ENCODE measurements at regions not wholly inside any gene's neighbourhood (a gene's known extent, or its start where the extent isn't known, plus 50 kb on each side); places are given as distances from the start of the nearest gene placed in this dataset.

GRCh38 chr9:73056245-73056644 is 95.4 kb upstream of the ANXA1 start:
- intact Hi-C loops (cut with DNase I; ENCODE audit: low total_unique reads): no loop called here

GRCh38 chr9:73054091-73054490 is 97.6 kb upstream of the ANXA1 start:
- Histone ChIP-seq H3K36me3 (no peaks in the 10 kb centered on the region), H3K4me3 (no peak overlapping the region), H3K9me3 (no peaks in the 10 kb centered on the region), H3K27ac (no peak overlapping the region), H3K4me1 (no peaks in the 10 kb centered on the region), H3K27me3 (no peaks in the 10 kb centered on the region)
- DNase-seq (ENCODE audit: low spot score in 2 of 2): no peak
- intact Hi-C loops (cut with DNase I; ENCODE audit: low total_unique reads): no loop called here
- TF ChIP-seq POLR2A (IDR thresholded peaks at IDR 0.05) (no peak), POLR2AphosphoS5 (IDR thresholded peaks at IDR 0.05) (no peak)

More at GRCh38 chr9:73056245-73056644, 95.4 kb upstream of the ANXA1 start:
- Histone ChIP-seq H3K36me3 (no peaks in the 10 kb centered on the region), H3K27ac (no peak overlapping the region), H3K27me3 (no peaks in the 10 kb centered on the region), H3K9me3 (no peaks in the 10 kb centered on the region), H3K4me3 (no peak overlapping the region), H3K4me1 (no peaks in the 10 kb centered on the region)
- no peak for DNase-seq (ENCODE audit: low spot score in 2 of 2)
- TF ChIP-seq CTCF (IDR thresholded peaks at IDR 0.05): no peak
- no peak for TF ChIP-seq POLR2A (IDR thresholded peaks at IDR 0.05)
- no peak for TF ChIP-seq POLR2AphosphoS5 (IDR thresholded peaks at IDR 0.05)

- H3K27me3 ChIP-seq: no peaks in the 10 kb centered on the region
- H3K27ac ChIP-seq: no peak overlapping the region
- H3K4me3 ChIP-seq: no peak overlapping the region
- H3K36me3 ChIP-seq: no peaks in the 10 kb centered on the region
- no peaks in the 10 kb centered on the region for H3K4me1 ChIP-seq
- TF ChIP-seq POLR2AphosphoS5 (IDR thresholded peaks at IDR 0.05): no peak
- TF ChIP-seq POLR2A (IDR thresholded peaks at IDR 0.05): no peak
- TF ChIP-seq CTCF (IDR thresholded peaks at IDR 0.05): no peak
- no peaks in the 10 kb centered on the region for H3K9me3 ChIP-seq
- DNase-seq (ENCODE audit: low spot score in 2 of 2): no peak
- intact Hi-C loops (cut with DNase I; ENCODE audit: low total_unique reads): no loop called here
Observed at GRCh38 chr9:73053543-73053942, 98.1 kb upstream of the ANXA1 start.

DNA sequence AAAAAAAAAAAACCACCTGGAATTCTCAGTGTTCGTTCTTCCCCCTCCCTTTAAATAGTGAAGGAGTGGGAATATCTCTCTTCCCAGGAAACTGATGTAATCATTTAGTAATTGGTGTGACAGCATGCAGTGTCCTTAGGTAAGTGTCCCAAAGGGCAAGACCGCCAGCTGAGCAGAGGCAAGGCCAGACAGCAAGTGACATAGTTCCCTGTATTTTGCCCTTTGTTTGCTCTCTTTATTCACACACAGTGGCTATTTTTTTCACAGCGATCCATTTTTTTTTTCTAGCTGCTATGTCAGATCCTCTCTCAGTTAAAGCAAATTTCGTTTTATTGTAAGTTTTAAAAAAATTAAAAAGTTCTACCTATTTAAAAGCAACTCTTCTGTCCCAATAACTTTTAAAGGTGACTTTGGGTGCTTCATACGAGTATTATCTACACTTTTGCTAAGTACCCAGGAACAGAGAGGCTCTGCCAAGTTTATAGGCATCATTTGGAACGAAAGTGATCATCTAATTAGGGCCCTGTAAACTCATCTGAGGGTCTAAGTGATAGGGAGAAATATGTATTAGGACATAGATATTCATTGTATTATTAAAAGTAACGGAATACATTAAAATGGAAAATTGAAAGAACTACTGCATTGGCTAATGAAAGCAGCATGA is 98.2 kb upstream of the ALDH1A1 start:
- no peak overlapping the region for H3K27ac ChIP-seq
- TF ChIP-seq POLR2A (IDR thresholded peaks at IDR 0.05) (no peak), POLR2AphosphoS5 (IDR thresholded peaks at IDR 0.05) (no peak), CTCF (IDR thresholded peaks at IDR 0.05) (no peak)

DNA sequence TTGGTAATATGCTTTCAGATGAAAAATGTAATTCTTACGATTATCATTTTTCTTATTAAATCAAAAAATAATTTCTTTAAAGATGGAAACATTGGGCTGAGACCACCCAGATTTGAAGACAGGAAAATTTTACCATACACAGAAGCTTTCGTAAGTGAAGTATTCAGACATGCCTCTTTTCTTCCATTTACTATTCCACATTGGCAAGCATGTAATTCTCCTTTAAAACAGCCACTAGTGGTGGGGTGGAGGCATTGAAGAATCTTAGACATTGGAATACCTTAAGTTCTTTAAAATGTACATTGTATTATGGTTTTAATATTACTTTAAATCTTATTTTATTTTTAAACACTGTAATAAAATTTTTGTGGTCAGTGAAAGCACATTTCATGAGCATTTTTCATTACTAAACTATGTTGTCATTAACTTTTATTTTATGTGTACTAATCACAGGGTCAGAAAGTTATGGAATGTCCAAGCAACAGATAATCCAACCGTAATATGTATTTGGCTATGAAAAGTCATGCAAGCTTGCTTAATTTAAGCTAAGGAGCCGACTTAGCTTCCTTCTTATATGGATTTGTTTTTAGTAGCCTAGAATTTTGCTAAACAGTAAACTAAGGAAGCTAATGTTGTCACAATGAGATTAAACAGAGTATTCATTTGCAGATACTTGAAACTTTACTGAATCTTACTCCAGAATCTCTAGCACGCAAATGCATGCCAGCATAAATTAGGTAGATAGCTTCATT is 97.4 kb upstream of the ALDH1A1 start:
- DNase-seq (ENCODE audit: low spot score in 2 of 2): no peak
- Histone ChIP-seq H3K27ac (no peak overlapping the region), H3K4me3 (no peak overlapping the region), H3K9me3 (no peaks in the 10 kb centered on the region), H3K36me3 (no peaks in the 10 kb centered on the region), H3K4me1 (no peaks in the 10 kb centered on the region), H3K27me3 (no peaks in the 10 kb centered on the region)
- TF ChIP-seq POLR2A (IDR thresholded peaks at IDR 0.05) (no peak), POLR2AphosphoS5 (IDR thresholded peaks at IDR 0.05) (no peak), CTCF (IDR thresholded peaks at IDR 0.05) (no peak)
- intact Hi-C loops (cut with DNase I; ENCODE audit: low total_unique reads): no loop called here

More for the DNA sequence above, 98.2 kb upstream of the ALDH1A1 start:
- H3K9me3 ChIP-seq: no peaks in the 10 kb centered on the region
- H3K36me3 ChIP-seq: no peaks in the 10 kb centered on the region
- DNase-seq (ENCODE audit: low spot score in 2 of 2): no peak
- H3K4me1 ChIP-seq: no peaks in the 10 kb centered on the region
- intact Hi-C loops (cut with DNase I; ENCODE audit: low total_unique reads): no loop called here
- no peaks in the 10 kb centered on the region for H3K27me3 ChIP-seq
- no peak overlapping the region for H3K4me3 ChIP-seq
